ENCODE measurements at regions not wholly inside any gene's neighbourhood (a gene's known extent, or its start where the extent isn't known, plus 50 kb on each side); places are given as distances from the start of the nearest gene placed in this dataset.

DNA sequence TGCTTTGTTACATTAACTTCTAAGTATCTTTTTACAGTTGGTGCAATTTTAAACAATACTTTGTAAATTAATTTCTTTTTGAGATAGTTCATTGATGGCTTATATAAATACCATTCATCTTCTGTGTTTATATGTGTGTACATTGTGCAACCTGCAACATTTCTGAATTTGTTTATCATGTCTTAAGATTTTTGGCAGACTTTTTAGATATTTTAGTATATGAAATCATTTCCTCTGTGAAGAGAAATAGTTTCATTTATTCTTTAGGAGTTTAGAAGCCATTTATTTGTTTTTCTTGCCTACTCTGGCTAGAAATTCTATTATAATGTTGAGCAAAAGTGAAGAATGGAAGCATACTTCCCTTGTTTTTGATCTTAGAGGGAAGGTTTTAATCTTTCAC is 337.8 kb upstream of the DSEL start:
- TF ChIP-seq, protein P1, sequence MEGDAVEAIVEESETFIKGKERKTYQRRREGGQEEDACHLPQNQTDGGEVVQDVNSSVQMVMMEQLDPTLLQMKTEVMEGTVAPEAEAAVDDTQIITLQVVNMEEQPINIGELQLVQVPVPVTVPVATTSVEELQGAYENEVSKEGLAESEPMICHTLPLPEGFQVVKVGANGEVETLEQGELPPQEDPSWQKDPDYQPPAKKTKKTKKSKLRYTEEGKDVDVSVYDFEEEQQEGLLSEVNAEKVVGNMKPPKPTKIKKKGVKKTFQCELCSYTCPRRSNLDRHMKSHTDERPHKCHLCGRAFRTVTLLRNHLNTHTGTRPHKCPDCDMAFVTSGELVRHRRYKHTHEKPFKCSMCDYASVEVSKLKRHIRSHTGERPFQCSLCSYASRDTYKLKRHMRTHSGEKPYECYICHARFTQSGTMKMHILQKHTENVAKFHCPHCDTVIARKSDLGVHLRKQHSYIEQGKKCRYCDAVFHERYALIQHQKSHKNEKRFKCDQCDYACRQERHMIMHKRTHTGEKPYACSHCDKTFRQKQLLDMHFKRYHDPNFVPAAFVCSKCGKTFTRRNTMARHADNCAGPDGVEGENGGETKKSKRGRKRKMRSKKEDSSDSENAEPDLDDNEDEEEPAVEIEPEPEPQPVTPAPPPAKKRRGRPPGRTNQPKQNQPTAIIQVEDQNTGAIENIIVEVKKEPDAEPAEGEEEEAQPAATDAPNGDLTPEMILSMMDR (conservative IDR thresholded peaks at IDR 0.05 in 1 of 2, IDR thresholded peaks at IDR 0.05 in 1 of 2; ENCODE audit: low read depth in 1 of 2, low read length in 2 of 2): no peak
- no peak for TF ChIP-seq EZH2 (IDR thresholded peaks at IDR 0.05; ENCODE audit: low read length, missing control alignments)
